ENCODE measurements at regions not wholly inside any gene's neighbourhood (a gene's known extent, or its start where the extent isn't known, plus 50 kb on each side); places are given as distances from the start of the nearest gene placed in this dataset.

- Histone ChIP-seq H3K27ac (ENCODE audit: low read length) (no peak overlapping the region), H3K27me3 (replicated peaks; ENCODE audit: insufficient read depth, low read length) (no peaks in the 10 kb centered on the region), H4K20me1 (ENCODE audit: insufficient read depth, low read length) (no peaks in the 10 kb centered on the region), H3F3A (ENCODE audit: insufficient read depth, low read length) (no peaks in the 10 kb centered on the region), H3K4me2 (ENCODE audit: low read depth, low read length) (no peak overlapping the region), H3K4me1 (ENCODE audit: low read length) (no peaks in the 10 kb centered on the region), H3K9me2 (replicated peaks; ENCODE audit: insufficient read depth, low read length) (no peaks in the 10 kb centered on the region), H2AFZ (ENCODE audit: low read length) (no peak overlapping the region), H3K79me2 (ENCODE audit: low read length) (no peaks in the 10 kb centered on the region), H3K36me3 (replicated peaks; ENCODE audit: insufficient read depth, low read length) (no peaks in the 10 kb centered on the region), H3K9me3 (replicated peaks; ENCODE audit: insufficient read depth, low read length) (no peaks in the 10 kb centered on the region), H3K4me3 (ENCODE audit: low read length) (no peak overlapping the region), H3K9ac (ENCODE audit: low read length) (no peak overlapping the region)
- no peak for DNase-seq
- TF ChIP-seq EZH2phosphoT487 (IDR thresholded peaks at IDR 0.05; ENCODE audit: low read length) (no peak), CTCF (IDR thresholded peaks at IDR 0.05; ENCODE audit: low read length) (peak; percentile 25)
Observed at GRCh38 chr7:21300692-21301091, 127.2 kb upstream of the SP4 start.

- Histone ChIP-seq H3K4me1 (ENCODE audit: low read length) (no peaks in the 10 kb centered on the region), H3K4me3 (ENCODE audit: low read length) (no peak overlapping the region), H3K79me2 (ENCODE audit: low read length) (no peaks in the 10 kb centered on the region), H3K9ac (ENCODE audit: low read length) (no peak overlapping the region), H3K27me3 (replicated peaks; ENCODE audit: insufficient read depth, low read length) (no peaks in the 10 kb centered on the region), H3K9me2 (replicated peaks; ENCODE audit: insufficient read depth, low read length) (no peaks in the 10 kb centered on the region), H3F3A (ENCODE audit: insufficient read depth, low read length) (no peaks in the 10 kb centered on the region), H3K9me3 (replicated peaks; ENCODE audit: insufficient read depth, low read length) (no peaks in the 10 kb centered on the region), H3K36me3 (replicated peaks; ENCODE audit: insufficient read depth, low read length) (no peaks in the 10 kb centered on the region), H4K20me1 (ENCODE audit: insufficient read depth, low read length) (no peaks in the 10 kb centered on the region), H3K4me2 (ENCODE audit: low read depth, low read length) (no peak overlapping the region), H3K27ac (ENCODE audit: low read length) (no peak overlapping the region), H2AFZ (ENCODE audit: low read length) (no peak overlapping the region)
- DNase-seq: no peak
- TF ChIP-seq EZH2 (optimal IDR thresholded peaks at IDR 0.05; ENCODE audit: low read depth, low read length): no peak
- TF ChIP-seq CTCF (IDR thresholded peaks at IDR 0.05; ENCODE audit: low read length): no peak
- no peak for TF ChIP-seq EZH2phosphoT487 (IDR thresholded peaks at IDR 0.05; ENCODE audit: low read length)
Observed at GRCh38 chr7:21304808-21305375, 123.0 kb upstream of the SP4 start.

DNA sequence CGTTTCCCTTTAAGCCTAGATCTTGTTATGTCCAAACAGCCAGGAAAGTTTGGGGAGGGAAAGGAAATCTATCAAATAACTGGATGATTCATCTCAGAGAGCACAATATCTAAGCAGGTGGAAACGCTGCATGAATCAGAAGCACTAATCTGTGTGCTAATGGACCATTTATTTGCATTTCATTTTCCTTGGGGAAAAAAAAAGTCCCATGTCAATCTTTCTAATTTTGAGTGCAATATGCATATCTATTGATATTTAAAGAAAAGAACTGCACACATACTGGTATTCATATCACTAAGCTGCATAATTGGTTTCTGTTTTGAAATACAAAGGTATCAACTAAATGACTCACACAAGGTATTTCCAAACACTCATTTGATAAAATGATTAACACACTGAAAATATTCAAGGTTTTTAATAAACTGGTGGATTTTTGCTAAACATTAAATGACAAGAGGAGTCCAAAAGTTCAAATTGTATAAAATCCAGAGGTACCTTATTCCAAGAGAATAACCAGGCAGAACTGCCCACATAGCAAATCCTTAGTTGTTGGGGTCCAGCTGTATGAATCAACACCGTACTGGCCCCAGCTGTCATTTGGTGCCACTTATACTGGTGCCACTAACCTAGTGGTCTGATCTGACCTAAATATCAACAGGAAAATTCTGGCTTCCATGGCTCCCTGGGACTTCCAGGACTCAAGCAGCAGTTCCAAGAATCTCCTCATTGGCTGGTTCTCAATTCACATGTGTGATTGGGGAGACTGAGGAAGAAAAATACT, 122.2 kb upstream of the SP4 start:
- Histone ChIP-seq H2AFZ (ENCODE audit: low read length) (no peak overlapping the region), H3K4me1 (ENCODE audit: low read length) (no peaks in the 10 kb centered on the region), H3K27me3 (replicated peaks; ENCODE audit: insufficient read depth, low read length) (no peaks in the 10 kb centered on the region), H3K4me3 (ENCODE audit: low read length) (no peak overlapping the region), H3K9ac (ENCODE audit: low read length) (no peak overlapping the region), H3F3A (ENCODE audit: insufficient read depth, low read length) (no peaks in the 10 kb centered on the region), H3K79me2 (ENCODE audit: low read length) (no peaks in the 10 kb centered on the region), H3K27ac (ENCODE audit: low read length) (no peak overlapping the region), H3K9me2 (replicated peaks; ENCODE audit: insufficient read depth, low read length) (no peaks in the 10 kb centered on the region), H3K9me3 (replicated peaks; ENCODE audit: insufficient read depth, low read length) (no peaks in the 10 kb centered on the region), H3K36me3 (replicated peaks; ENCODE audit: insufficient read depth, low read length) (no peaks in the 10 kb centered on the region), H3K4me2 (ENCODE audit: low read depth, low read length) (no peak overlapping the region), H4K20me1 (ENCODE audit: insufficient read depth, low read length) (no peaks in the 10 kb centered on the region)
- no peak for DNase-seq
- TF ChIP-seq EZH2 (optimal IDR thresholded peaks at IDR 0.05; ENCODE audit: low read depth, low read length): no peak

- H2AFZ ChIP-seq (ENCODE audit: low read length): no peak overlapping the region
- no peaks in the 10 kb centered on the region for H3K36me3 ChIP-seq (replicated peaks; ENCODE audit: insufficient read depth, low read length)
- H3K9me3 ChIP-seq (replicated peaks; ENCODE audit: insufficient read depth, low read length): no peaks in the 10 kb centered on the region
- no peaks in the 10 kb centered on the region for H3K4me1 ChIP-seq (ENCODE audit: low read length)
- no peak overlapping the region for H3K27ac ChIP-seq (ENCODE audit: low read length)
- no peak overlapping the region for H3K9ac ChIP-seq (ENCODE audit: low read length)
- H3F3A ChIP-seq (ENCODE audit: insufficient read depth, low read length): no peaks in the 10 kb centered on the region
- no peaks in the 10 kb centered on the region for H4K20me1 ChIP-seq (ENCODE audit: insufficient read depth, low read length)
- no peaks in the 10 kb centered on the region for H3K27me3 ChIP-seq (replicated peaks; ENCODE audit: insufficient read depth, low read length)
- no peaks in the 10 kb centered on the region for H3K9me2 ChIP-seq (replicated peaks; ENCODE audit: insufficient read depth, low read length)
- TF ChIP-seq EZH2phosphoT487 (IDR thresholded peaks at IDR 0.05; ENCODE audit: low read length) (no peak), CTCF (IDR thresholded peaks at IDR 0.05; ENCODE audit: low read length) (no peak), EZH2 (optimal IDR thresholded peaks at IDR 0.05; ENCODE audit: low read depth, low read length) (no peak)
- H3K79me2 ChIP-seq (ENCODE audit: low read length): no peaks in the 10 kb centered on the region
- no peak overlapping the region for H3K4me2 ChIP-seq (ENCODE audit: low read depth, low read length)
- H3K4me3 ChIP-seq (ENCODE audit: low read length): no peak overlapping the region
- DNase-seq: no peak
Observed at GRCh38 chr7:21314954-21315353, 112.9 kb upstream of the SP4 start.

Data from MM.1S (cell line).